ENCODE measurements at regions not wholly inside any gene's neighbourhood (a gene's known extent, or its start where the extent isn't known, plus 50 kb on each side); places are given as distances from the start of the nearest gene placed in this dataset.

- Histone ChIP-seq H3K27me3 (replicated peaks; ENCODE audit: control insufficient read depth, insufficient read depth, low read length) (no peaks in the 10 kb centered on the region), H3K9me3 (no peaks in the 10 kb centered on the region), H3K36me3 (ENCODE audit: control insufficient read depth, insufficient read depth, low read length) (no peaks in the 10 kb centered on the region), H3K4me3 (ENCODE audit: low read depth, low read length) (peak overlapping the region; percentile 60), H3K4me1 (no peaks in the 10 kb centered on the region)
- intact Hi-C loops (cut with micrococcal nuclease; ENCODE audit: unreplicated experiment), result loop anchor here (5.0 kb wide), 2 partner anchors 197 to 572 kb away; partner anchors contain the start of gene MARCHF3
- H3K4me3 Mint-ChIP-seq (ENCODE audit: unreplicated experiment), result peak overlapping the region; percentile 70
- DNase-seq, result peak; percentile 60 to 64
- no peak overlapping the region for H3K27ac Mint-ChIP-seq (ENCODE audit: unreplicated experiment)
- H3K36me3 Mint-ChIP-seq (ENCODE audit: insufficient read depth, unreplicated experiment), result no peaks in the 10 kb centered on the region
- ChIA-PET CTCF (interaction anchor here (0.6 to 0.7 kb wide), 2 partner anchors 195 to 198 kb away, joined by 3 to 5 read pairs; no protein-coding TSS in a partner anchor), POLR2A (no interaction called here)
- peak in 1 of 2 experiments; percentile 56 for TF ChIP-seq CTCF (IDR thresholded peaks at IDR 0.05; ENCODE audit: insufficient read depth in 1 of 2, low read depth in 1 of 2, low read length in 1 of 2, severe bottlenecking in 1 of 2, unreplicated experiment in 1 of 2)
- no peaks in the 10 kb centered on the region for H3K4me1 Mint-ChIP-seq (ENCODE audit: low read depth, unreplicated experiment)
- H3K27me3 Mint-ChIP-seq (ENCODE audit: insufficient read depth, unreplicated experiment), result peaks cover 10% of the 10 kb centered on the region
- BruUV-seq (replicated peaks), result no TSS peak
- no peaks in the 10 kb centered on the region for H3K9me3 Mint-ChIP-seq (ENCODE audit: unreplicated experiment)
These were observed 61.3 kb upstream of the MEGF10 start for GRCh38 chr5:127229185-127229889.

GRCh38 chr5:127231118-127231517, 59.5 kb upstream of the MEGF10 start:
- Histone ChIP-seq H3K9me3 (no peaks in the 10 kb centered on the region), H3K27me3 (replicated peaks; ENCODE audit: control insufficient read depth, insufficient read depth, low read length) (no peaks in the 10 kb centered on the region), H3K4me1 (no peaks in the 10 kb centered on the region), H3K4me3 (ENCODE audit: low read depth, low read length) (no peak overlapping the region), H3K36me3 (ENCODE audit: control insufficient read depth, insufficient read depth, low read length) (no peaks in the 10 kb centered on the region)
- Mint-ChIP-seq H3K36me3 (ENCODE audit: insufficient read depth, unreplicated experiment) (no peaks in the 10 kb centered on the region), H3K27me3 (ENCODE audit: insufficient read depth, unreplicated experiment) (peaks cover 10% of the 10 kb centered on the region), H3K4me1 (ENCODE audit: low read depth, unreplicated experiment) (no peaks in the 10 kb centered on the region), H3K9me3 (ENCODE audit: unreplicated experiment) (no peaks in the 10 kb centered on the region), H3K4me3 (ENCODE audit: unreplicated experiment) (no peak overlapping the region), H3K27ac (ENCODE audit: unreplicated experiment) (no peak overlapping the region)
- POLR2A ChIA-PET, result no interaction called here
- intact Hi-C loops (cut with micrococcal nuclease; ENCODE audit: unreplicated experiment), result no loop called here
- DNase-seq, result no peak
- no TSS peak for BruUV-seq (replicated peaks)
- TF ChIP-seq CTCF (IDR thresholded peaks at IDR 0.05; ENCODE audit: insufficient read depth in 1 of 2, low read depth in 1 of 2, low read length in 1 of 2, severe bottlenecking in 1 of 2, unreplicated experiment in 1 of 2), result no peak
- CTCF ChIA-PET, result no interaction called here

- H3K4me3 Mint-ChIP-seq (ENCODE audit: unreplicated experiment), result no peak overlapping the region
- intact Hi-C loops (cut with micrococcal nuclease; ENCODE audit: unreplicated experiment), result no loop called here
- H3K27ac Mint-ChIP-seq (ENCODE audit: unreplicated experiment), result no peak overlapping the region
- no peaks in the 10 kb centered on the region for H3K9me3 Mint-ChIP-seq (ENCODE audit: unreplicated experiment)
- POLR2A ChIA-PET, result no interaction called here
- H3K4me3 ChIP-seq (ENCODE audit: low read depth, low read length), result no peak overlapping the region
- CTCF ChIA-PET, result no interaction called here
- TF ChIP-seq CTCF (IDR thresholded peaks at IDR 0.05; ENCODE audit: insufficient read depth in 1 of 2, low read depth in 1 of 2, low read length in 1 of 2, severe bottlenecking in 1 of 2, unreplicated experiment in 1 of 2), result no peak
- peaks cover 8% of the 10 kb centered on the region for H3K27me3 Mint-ChIP-seq (ENCODE audit: insufficient read depth, unreplicated experiment)
- H3K27me3 ChIP-seq (replicated peaks; ENCODE audit: control insufficient read depth, insufficient read depth, low read length), result no peaks in the 10 kb centered on the region
- H3K36me3 ChIP-seq (ENCODE audit: control insufficient read depth, insufficient read depth, low read length), result no peaks in the 10 kb centered on the region
- no peaks in the 10 kb centered on the region for H3K36me3 Mint-ChIP-seq (ENCODE audit: insufficient read depth, unreplicated experiment)
- DNase-seq, result no peak
- no peaks in the 10 kb centered on the region for H3K4me1 ChIP-seq
- H3K4me1 Mint-ChIP-seq (ENCODE audit: low read depth, unreplicated experiment), result no peaks in the 10 kb centered on the region
- no peaks in the 10 kb centered on the region for H3K9me3 ChIP-seq
- BruUV-seq (replicated peaks), result no TSS peak
These were observed 57.0 kb upstream of the MEGF10 start for GRCh38 chr5:127233590-127233989.
